ENCODE measurements at regions not wholly inside any gene's neighbourhood (a gene's known extent, or its start where the extent isn't known, plus 50 kb on each side); places are given as distances from the start of the nearest gene placed in this dataset.

- DNase-seq (ENCODE audit: low spot score in 2 of 2) = no peak
- no peak for FAIRE-seq
Observed at GRCh38 chr4:60241866-60242265, 958.3 kb upstream of the ADGRL3 start.

DNA sequence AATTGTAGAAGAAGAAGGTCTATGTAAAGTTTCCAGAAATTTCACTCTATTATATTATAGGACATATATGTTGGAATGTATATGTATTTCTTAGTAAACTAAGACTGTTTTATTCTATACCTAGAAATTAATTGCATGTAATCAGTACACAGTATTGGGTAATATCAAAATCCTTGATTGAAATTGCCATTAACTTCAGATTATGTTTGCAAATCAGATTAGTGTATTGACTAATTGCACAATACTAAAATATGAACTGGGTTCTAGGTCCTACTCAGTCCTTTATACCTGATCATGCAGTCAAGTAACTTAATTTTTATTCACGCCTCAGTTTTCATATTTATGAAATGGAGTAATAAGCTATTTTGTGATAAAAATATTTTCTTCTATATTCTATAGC is 950.3 kb upstream of the ADGRL3 start:
- FAIRE-seq (no peak), DNase-seq (ENCODE audit: low spot score in 2 of 2) (no peak)

DNA sequence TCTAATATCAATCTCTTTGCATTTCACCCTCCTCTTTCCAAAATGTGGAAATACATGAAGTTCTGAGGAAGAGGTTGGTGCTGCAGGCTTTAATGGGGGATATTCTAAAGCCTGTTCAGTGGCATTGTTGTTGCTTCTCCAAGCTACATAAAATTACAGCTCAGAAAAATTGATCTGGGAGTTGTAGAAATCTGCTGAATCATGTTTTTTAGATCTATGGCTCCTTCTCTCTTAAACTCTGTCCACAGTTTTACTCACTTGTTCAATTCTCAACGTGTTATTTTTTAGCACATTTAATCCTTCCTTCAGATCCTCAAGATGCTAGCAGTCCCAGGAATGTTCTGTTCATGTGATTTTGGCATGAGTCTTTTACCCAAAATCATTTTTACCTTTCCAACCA is 949.5 kb upstream of the ADGRL3 start:
- no peak for DNase-seq (ENCODE audit: low spot score in 2 of 2)
- no peak for FAIRE-seq

DNA sequence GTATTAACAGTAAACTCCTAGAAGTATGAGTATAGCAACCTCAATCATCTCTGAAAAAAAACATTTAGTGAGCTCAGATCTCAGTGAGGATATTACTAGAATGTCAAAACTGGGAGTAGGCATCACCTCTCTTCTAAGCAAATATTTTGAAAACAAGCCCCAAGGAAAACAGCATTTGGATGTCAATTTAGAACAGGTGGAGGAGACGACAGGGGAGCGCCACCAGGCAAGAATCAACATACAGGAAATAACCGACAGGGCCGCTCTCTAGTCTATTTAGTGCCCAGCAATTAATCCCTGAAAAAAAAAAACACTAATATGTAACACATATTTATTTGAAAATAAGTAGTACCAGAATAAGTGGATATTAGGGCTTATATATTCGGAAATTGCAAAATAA is 940.3 kb upstream of the ADGRL3 start:
- DNase-seq (ENCODE audit: low spot score in 2 of 2) (no peak), FAIRE-seq (no peak)

GRCh38 chr4:60266505-60266904 is 933.6 kb upstream of the ADGRL3 start:
- DNase-seq (ENCODE audit: low spot score in 2 of 2) (no peak), FAIRE-seq (no peak)

DNA sequence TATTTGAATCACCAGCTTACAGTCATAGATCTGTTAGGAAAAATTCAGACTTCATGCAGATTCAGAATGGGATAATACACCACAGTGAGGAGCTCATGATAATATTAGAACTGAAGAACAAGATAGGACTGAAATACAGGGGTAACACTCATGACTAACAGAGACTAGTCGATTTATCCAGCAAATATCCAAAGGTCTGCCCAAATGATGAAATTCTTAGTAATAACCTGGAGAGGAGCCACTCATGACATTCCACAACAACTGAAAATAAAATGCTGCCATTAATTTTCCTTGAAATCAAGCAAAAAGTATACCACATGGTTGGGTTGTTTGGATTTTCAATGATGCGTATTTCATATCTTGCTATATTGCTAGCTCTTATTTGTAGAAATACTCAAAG is 903.7 kb upstream of the ADGRL3 start:
- DNase-seq (ENCODE audit: low spot score in 2 of 2) = no peak
- no peak for FAIRE-seq

GRCh38 chr4:60313611-60314178 is 886.4 kb upstream of the ADGRL3 start:
- DNase-seq (ENCODE audit: low spot score in 2 of 2) (no peak), FAIRE-seq (no peak)

GRCh38 chr4:60314416-60314815 is 885.7 kb upstream of the ADGRL3 start:
- FAIRE-seq = no peak

GRCh38 chr4:60315586-60315985 is 884.5 kb upstream of the ADGRL3 start:
- FAIRE-seq (no peak), DNase-seq (ENCODE audit: low spot score in 2 of 2) (no peak)

More at GRCh38 chr4:60314416-60314815, 885.7 kb upstream of the ADGRL3 start:
- DNase-seq (ENCODE audit: low spot score in 2 of 2) = no peak

DNA sequence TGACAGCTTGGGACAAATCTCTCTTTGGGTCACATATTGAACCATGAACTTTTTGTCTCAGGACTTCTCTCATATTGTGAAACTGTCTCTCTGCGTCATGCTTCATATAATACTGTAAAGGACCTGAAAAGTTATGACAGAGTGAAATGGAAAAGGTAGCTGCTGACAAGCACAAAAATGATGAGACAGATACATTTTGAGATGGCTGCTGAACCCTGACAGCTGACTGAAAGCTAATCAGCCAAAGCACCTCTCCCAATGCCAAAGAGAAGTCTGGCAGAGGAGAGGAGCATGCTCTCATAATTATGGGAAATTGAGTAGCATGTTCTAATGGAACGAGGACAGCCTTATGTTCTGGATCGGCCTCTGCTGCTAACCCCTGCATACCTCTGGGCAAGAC is 873.4 kb upstream of the ADGRL3 start:
- DNase-seq (ENCODE audit: low spot score in 2 of 2) (no peak), FAIRE-seq (no peak)

DNA sequence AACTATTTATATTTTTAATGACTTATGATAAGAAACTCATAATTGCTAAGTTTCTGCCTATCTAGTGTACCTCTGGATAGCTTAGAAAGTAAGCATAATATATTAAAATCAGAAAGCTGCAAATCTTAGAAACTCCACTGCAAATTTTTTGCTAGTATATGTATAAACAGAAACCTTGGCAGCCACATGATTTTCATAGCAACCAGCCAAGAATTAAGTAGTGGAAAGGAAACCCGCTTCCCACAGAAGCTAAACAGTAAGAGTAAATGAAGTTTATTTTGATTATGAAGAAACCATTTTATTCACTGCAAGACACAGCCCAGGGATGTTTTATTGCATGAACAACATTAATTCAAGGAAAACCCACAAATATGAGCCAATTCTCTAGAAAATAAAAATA is 872.5 kb upstream of the ADGRL3 start:
- no peak for DNase-seq (ENCODE audit: low spot score in 2 of 2)
- no peak for FAIRE-seq

- FAIRE-seq (no peak), DNase-seq (ENCODE audit: low spot score in 2 of 2) (no peak)
Observed at GRCh38 chr4:60344908-60345307, 855.2 kb upstream of the ADGRL3 start.

DNA sequence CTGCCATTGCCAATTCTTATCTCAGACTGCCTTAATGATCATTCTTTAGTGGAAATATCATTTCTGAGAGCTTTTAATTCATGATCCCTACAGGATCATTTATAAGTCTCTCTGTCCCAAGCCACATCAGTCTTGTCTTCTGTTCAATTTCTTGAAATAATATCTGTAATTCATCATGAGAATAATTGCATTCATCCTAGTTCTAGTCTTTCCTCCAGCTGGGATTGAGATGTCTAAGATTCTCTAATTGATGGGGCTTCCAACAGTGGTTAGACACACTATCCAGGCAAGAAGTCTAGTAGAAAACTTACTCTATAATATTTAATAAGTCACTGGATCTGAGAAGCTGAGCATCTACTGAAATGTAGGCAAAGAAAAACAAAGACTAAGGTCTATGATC is 854.7 kb upstream of the ADGRL3 start:
- FAIRE-seq (no peak), DNase-seq (ENCODE audit: low spot score in 2 of 2) (no peak)

GRCh38 chr4:60359746-60360367 is 840.3 kb upstream of the ADGRL3 start:
- FAIRE-seq (no peak), DNase-seq (ENCODE audit: low spot score in 2 of 2) (no peak)

- FAIRE-seq (no peak), DNase-seq (ENCODE audit: low spot score in 2 of 2) (no peak)
Observed at GRCh38 chr4:60365176-60365575, 835.0 kb upstream of the ADGRL3 start.

GRCh38 chr4:60366661-60367060 is 833.5 kb upstream of the ADGRL3 start:
- FAIRE-seq = no peak
- DNase-seq (ENCODE audit: low spot score in 2 of 2) = no peak

DNA sequence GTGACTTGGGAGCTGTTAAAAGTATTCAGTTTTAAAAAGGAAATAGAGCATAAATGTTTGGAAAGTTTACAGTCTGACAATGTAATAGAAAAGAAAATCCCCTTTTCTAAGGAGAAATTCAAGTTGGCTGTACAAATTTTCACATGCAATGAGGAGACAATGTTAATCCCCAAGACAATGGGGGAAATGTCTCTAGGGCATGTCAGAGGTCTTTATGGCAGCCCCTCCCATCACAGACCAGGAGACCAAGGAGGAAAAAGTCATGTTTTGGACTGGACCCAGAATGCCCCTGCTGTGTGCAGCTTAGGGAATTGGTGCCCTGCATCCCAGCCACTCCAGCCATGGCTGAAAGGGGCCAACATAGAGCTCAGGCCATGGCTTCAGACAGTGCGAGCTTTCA is 831.1 kb upstream of the ADGRL3 start:
- FAIRE-seq (no peak), DNase-seq (ENCODE audit: low spot score in 2 of 2) (no peak)

DNA sequence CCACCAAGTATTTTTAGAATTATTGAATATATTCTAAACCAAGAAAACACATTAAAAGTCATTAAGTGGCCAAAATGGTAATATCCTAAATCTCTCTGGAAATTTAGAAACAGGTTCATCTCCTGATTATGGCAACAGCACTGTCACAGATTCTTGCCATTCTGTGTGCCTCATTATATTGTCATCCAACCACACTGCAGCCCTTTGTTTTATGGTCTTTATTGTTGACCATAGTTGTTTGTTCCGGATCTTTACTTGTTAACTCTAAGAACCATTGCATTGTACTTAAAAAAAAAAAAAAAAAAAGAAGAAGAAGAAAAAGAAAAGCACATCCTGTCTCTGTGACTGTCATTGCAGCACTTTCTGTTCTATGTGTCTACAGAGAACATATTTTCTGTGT is 822.1 kb upstream of the ADGRL3 start:
- FAIRE-seq = no peak
- no peak for DNase-seq (ENCODE audit: low spot score in 2 of 2)

DNA sequence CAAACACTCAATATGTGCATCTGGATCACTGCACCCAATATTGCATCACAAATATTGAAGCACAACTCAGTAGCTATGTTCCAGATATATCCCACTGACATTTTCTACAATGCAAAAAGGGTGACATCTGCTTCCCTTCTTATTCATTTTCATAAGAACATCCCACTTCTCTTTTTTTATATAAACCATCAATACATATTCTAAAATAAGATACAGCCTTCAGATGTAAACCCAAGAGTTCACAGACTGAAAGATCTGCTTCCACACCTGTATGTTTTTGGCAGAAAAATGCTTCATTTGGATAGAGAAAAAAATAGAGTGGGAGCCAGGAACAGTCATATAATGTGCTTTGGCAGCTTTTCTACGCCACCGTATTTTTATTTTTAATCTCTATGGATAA is 815.6 kb upstream of the ADGRL3 start:
- DNase-seq (ENCODE audit: low spot score in 2 of 2) (no peak), FAIRE-seq (no peak)

- FAIRE-seq = no peak
- no peak for DNase-seq (ENCODE audit: low spot score in 2 of 2)
Observed at GRCh38 chr4:60389633-60390032, 810.5 kb upstream of the ADGRL3 start.

GRCh38 chr4:60396341-60397049 is 803.6 kb upstream of the ADGRL3 start:
- FAIRE-seq (no peak), DNase-seq (ENCODE audit: low spot score in 2 of 2) (no peak)

GRCh38 chr4:60400593-60400992 is 799.5 kb upstream of the ADGRL3 start:
- DNase-seq (ENCODE audit: low spot score in 2 of 2) = no peak
- no peak for FAIRE-seq
